Thymus (tissue), 11 donors: ENCODE measurements at regions not wholly inside any gene's neighbourhood (a gene's known extent, or its start where the extent isn't known, plus 50 kb on each side); places are given as distances from the start of the nearest gene placed in this dataset.
A peak's percentile ranks its signal among the peaks of the same experiment; 100 is the strongest.
"Not testable (repeated sequence)": the region's sequence is repeated elsewhere in the genome, so short reads cannot be mapped to it uniquely, and the experiment has no call there.

Experiments
- DNase-seq, 9 donors: peaks; one replicate each; pipeline ENCODE4 v3.0.0-alpha.2; 2013; ENCODE audit warnings: low spot score in 9 of 9, low read depth in 6 of 9, missing footprints in 1 of 9
- H3K27ac ChIP-seq, 2 donors: one replicate each; pipeline ENCODE4 v1.5.1; 2013; ENCODE audit warnings: control low read depth in 1 of 2, low read depth in 1 of 2, low read length in 1 of 2, mild to moderate bottlenecking in 1 of 2, moderate library complexity in 1 of 2
- H3K27me3 ChIP-seq, 2 donors: one replicate each; pipeline ENCODE4 v1.5.1; 2013; ENCODE audit warnings: low read length in 1 of 2; ENCODE audit not compliant: control insufficient read depth in 2 of 2, insufficient read depth in 1 of 2
- H3K36me3 ChIP-seq, 2 donors: one replicate each; pipeline ENCODE4 v1.5.1; 2013; ENCODE audit warnings: low read length in 1 of 2, mild to moderate bottlenecking in 1 of 2, moderate library complexity in 1 of 2; ENCODE audit not compliant: control insufficient read depth in 2 of 2, insufficient read depth in 2 of 2
- H3K4me1 ChIP-seq, 2 donors: one replicate each; pipeline ENCODE4 v1.5.1; 2013; ENCODE audit warnings: low read length in 2 of 2; ENCODE audit not compliant: control insufficient read depth in 2 of 2, insufficient read depth in 2 of 2
- H3K4me3 ChIP-seq, 2 donors: one replicate each; pipeline ENCODE4 v1.5.1; 2013; ENCODE audit warnings: low read length in 2 of 2, control low read depth in 1 of 2, mild to moderate bottlenecking in 1 of 2
- H3K9me3 ChIP-seq, 2 donors: one replicate each; pipeline ENCODE4 v1.5.1; 2013; ENCODE audit warnings: low read length in 1 of 2, mild to moderate bottlenecking in 1 of 2; ENCODE audit not compliant: control insufficient read depth in 2 of 2, insufficient read depth in 1 of 2
- WGBS: extraction: QIAGEN DNeasy Blood & Tissue Kit; methylation state at CpG from one replicate; pipeline ENCODE4 v1.1.7; 2013; 5-methylcytosine and 5-hydroxymethylcytosine counted together
- donor health status: healthy.

- not testable (repeated sequence) for DNase-seq, H3K4me3 ChIP-seq, H3K27ac ChIP-seq, H3K27me3 ChIP-seq, H3K9me3 ChIP-seq, H3K36me3 ChIP-seq
- H3K4me1 ChIP-seq = peaks cover 8 to 11% of the 10 kb centered on the region in 2 donors
- 96% methylated on average over 5 of the region's 5 CpGs for WGBS
Observed at GRCh38 chr6:14569874-14570273, 452.3 kb downstream of the CD83 start.

- Histone ChIP-seq H3K4me3 (no peak overlapping the region), H3K36me3 (no peaks in the 10 kb centered on the region), H3K27ac (no peak overlapping the region), H3K4me1 (peaks cover 8 to 11% of the 10 kb centered on the region in 2 donors), H3K27me3 (no peaks in the 10 kb centered on the region), H3K9me3 (peaks cover 0 to 3% of the 10 kb centered on the region in 2 donors)
- WGBS = 91% methylated on average over 8 of the region's 8 CpGs
- no peak for DNase-seq
Observed at GRCh38 chr6:14571001-14571400, 453.4 kb downstream of the CD83 start.

- no peak for DNase-seq
- no peaks in the 10 kb centered on the region for H3K9me3 ChIP-seq
- H3K4me3 ChIP-seq = no peak overlapping the region
- WGBS = 97% methylated on average over 7 of the region's 7 CpGs
- no peak overlapping the region for H3K27ac ChIP-seq
- H3K27me3 ChIP-seq = no peaks in the 10 kb centered on the region
- peaks cover 8 to 11% of the 10 kb centered on the region in 2 donors for H3K4me1 ChIP-seq
- no peaks in the 10 kb centered on the region for H3K36me3 ChIP-seq
Observed at GRCh38 chr6:14571746-14572145, 454.2 kb downstream of the CD83 start.

- no peak for DNase-seq
- Histone ChIP-seq H3K4me1 (peaks cover 8 to 11% of the 10 kb centered on the region in 2 donors), H3K9me3 (no peaks in the 10 kb centered on the region), H3K4me3 (no peak overlapping the region), H3K36me3 (no peaks in the 10 kb centered on the region), H3K27me3 (no peaks in the 10 kb centered on the region), H3K27ac (no peak overlapping the region)
- 98% methylated on average over 3 of the region's 3 CpGs for WGBS
Observed at GRCh38 chr6:14573267-14573666, 455.7 kb downstream of the CD83 start.

- H3K36me3 ChIP-seq = no peaks in the 10 kb centered on the region
- H3K27me3 ChIP-seq = no peaks in the 10 kb centered on the region
- H3K9me3 ChIP-seq = no peaks in the 10 kb centered on the region
- DNase-seq = peak in 5 of 9 donors; percentile 4 to 38 (median 17)
- peaks cover 8 to 11% of the 10 kb centered on the region in 2 donors for H3K4me1 ChIP-seq
- H3K4me3 ChIP-seq = no peak overlapping the region
- 93% methylated on average over 2 of the region's 2 CpGs for WGBS
- H3K27ac ChIP-seq = no peak overlapping the region
Observed at GRCh38 chr6:14573703-14574290, 456.2 kb downstream of the CD83 start.

GRCh38 chr6:14575961-14576360 is 458.4 kb downstream of the CD83 start:
- no peak overlapping the region for H3K4me3 ChIP-seq
- no peak for DNase-seq
- no peaks in the 10 kb centered on the region for H3K36me3 ChIP-seq
- WGBS = 97% methylated on average over 1 of the region's 1 CpG
- no peaks in the 10 kb centered on the region for H3K9me3 ChIP-seq
- no peaks in the 10 kb centered on the region for H3K27me3 ChIP-seq
- H3K27ac ChIP-seq = no peak overlapping the region
- peaks cover 8 to 11% of the 10 kb centered on the region in 2 donors for H3K4me1 ChIP-seq

- H3K9me3 ChIP-seq = no peaks in the 10 kb centered on the region
- H3K4me1 ChIP-seq = peaks cover 2 to 7% of the 10 kb centered on the region in 2 donors
- no peak for DNase-seq
- H3K4me3 ChIP-seq = no peak overlapping the region
- H3K27ac ChIP-seq = no peak overlapping the region
- no peaks in the 10 kb centered on the region for H3K27me3 ChIP-seq
- WGBS = 97% methylated on average over 3 of the region's 3 CpGs
- no peaks in the 10 kb centered on the region for H3K36me3 ChIP-seq
Observed at GRCh38 chr6:14578994-14579393, 461.4 kb downstream of the CD83 start.

GRCh38 chr6:14582749-14583148 is 465.2 kb downstream of the CD83 start:
- no peak overlapping the region for H3K4me3 ChIP-seq
- no peaks in the 10 kb centered on the region for H3K27me3 ChIP-seq
- DNase-seq = no peak
- 100% methylated on average over 1 of the region's 1 CpG for WGBS
- H3K9me3 ChIP-seq = no peaks in the 10 kb centered on the region
- no peaks in the 10 kb centered on the region for H3K4me1 ChIP-seq
- H3K27ac ChIP-seq = no peak overlapping the region
- no peaks in the 10 kb centered on the region for H3K36me3 ChIP-seq

GRCh38 chr6:14583826-14584225 is 466.3 kb downstream of the CD83 start:
- no peak overlapping the region for H3K27ac ChIP-seq
- H3K4me1 ChIP-seq = no peaks in the 10 kb centered on the region
- DNase-seq = no peak
- H3K9me3 ChIP-seq = no peaks in the 10 kb centered on the region
- WGBS = 65% methylated on average over 9 of the region's 9 CpGs
- no peak overlapping the region for H3K4me3 ChIP-seq
- no peaks in the 10 kb centered on the region for H3K27me3 ChIP-seq
- H3K36me3 ChIP-seq = no peaks in the 10 kb centered on the region
